SU-DHL-6 (cell line): ENCODE measurements at regions not wholly inside any gene's neighbourhood (a gene's known extent, or its start where the extent isn't known, plus 50 kb on each side); places are given as distances from the start of the nearest gene placed in this dataset.

Experiments used
- H2AFZ ChIP-seq: fragments of 200-600 bp; sonication (generic); 2 replicates; pipeline ENCODE4 v1.6.1; 2014; ENCODE audit warnings: low read depth, mild to moderate bottlenecking, moderate library complexity, mixed read lengths, antibody characterized with exemption, low read length; ENCODE audit not compliant: severe bottlenecking
- H3F3A ChIP-seq: fragments of 200-600 bp; shearing (Covaris generic); 2 replicates; pipeline ENCODE4 v1.6.0; 2016; ENCODE audit warnings: antibody characterized with exemption, mild to moderate bottlenecking; ENCODE audit not compliant: insufficient read depth
- H3K27ac ChIP-seq: fragments of 200-600 bp; sonication (generic); 2 replicates; pipeline ENCODE4 v1.5.1; 2016; ENCODE audit warnings: low read depth, mild to moderate bottlenecking, low read length, moderate library complexity, mixed read lengths
- H3K27me3 ChIP-seq: fragments of 200-600 bp; sonication (generic), shearing (Covaris generic); 2 replicates; pipeline ENCODE4 v1.6.0; 2014; ENCODE audit warnings: mild to moderate bottlenecking, low read length
- H3K36me3 ChIP-seq: fragments of 200-600 bp; sonication (generic); 2 replicates; pipeline ENCODE4 v1.6.1; 2014; ENCODE audit warnings: mild to moderate bottlenecking, low read length, mixed read lengths
- H3K4me2 ChIP-seq: fragments of 300-600, 200-600 bp; shearing (Covaris generic), sonication (generic); 2 replicates; pipeline ENCODE4 v1.6.0; 2014; ENCODE audit warnings: low read length, low read depth, mild to moderate bottlenecking; ENCODE audit not compliant: poor library complexity, severe bottlenecking
- H3K4me3 ChIP-seq: fragments of 200-600 bp; sonication (generic); 2 replicates; pipeline ENCODE4 v1.5.1; 2014; ENCODE audit warnings: antibody characterized with exemption, low read length, mild to moderate bottlenecking, mixed read lengths; ENCODE audit not compliant: insufficient read depth, poor library complexity, severe bottlenecking
- H3K79me2 ChIP-seq: fragments of 200-600 bp; sonication (generic); 2 replicates; pipeline ENCODE4 v1.6.1; 2014; ENCODE audit warnings: mild to moderate bottlenecking, low read length, moderate library complexity; ENCODE audit not compliant: insufficient read depth
- H3K9ac ChIP-seq: fragments of 200-600 bp; sonication (generic); 2 replicates; pipeline ENCODE4 v1.7.0; 2014; ENCODE audit warnings: mild to moderate bottlenecking, low read length
- H3K9me2 ChIP-seq: fragments of 200-600 bp; sonication (generic); replicated peaks from 2 replicates; pipeline ENCODE4 v1.6.1; 2014; ENCODE audit warnings: low read length; ENCODE audit not compliant: insufficient read depth
- H3K9me3 ChIP-seq: fragments of 200-600 bp; sonication (generic); 2 replicates; pipeline ENCODE4 v1.6.1; 2014; ENCODE audit warnings: low read length, mixed read lengths; ENCODE audit not compliant: insufficient read depth
- H4K20me1 ChIP-seq: fragments of 200-600 bp; sonication (generic); 2 replicates; pipeline ENCODE4 v1.6.1; 2014; ENCODE audit warnings: low read depth, mild to moderate bottlenecking, antibody characterized with exemption, low read length, moderate library complexity, mixed read lengths
- CTCF ChIP-seq: fragments of 200-600 bp; sonication (generic); IDR thresholded peaks from one replicate; pipeline ENCODE4 v1.5.1; 2017; ENCODE audit warnings: antibody characterized with exemption, mild to moderate bottlenecking, low read length, moderate library complexity; ENCODE audit not compliant: insufficient read depth, poor library complexity, severe bottlenecking
- EZH2phosphoT487 ChIP-seq: fragments of 200-600 bp; sonication (generic), shearing (Covaris generic); conservative IDR thresholded peaks from 2 replicates; pipeline ENCODE4 v1.6.1; 2018; ENCODE audit warnings: mild to moderate bottlenecking, antibody characterized with exemption, low read length, moderate library complexity, mixed read lengths

GRCh38 chr1:228955691-228956090 is 220.4 kb downstream of the RHOU start:
- Histone ChIP-seq H3K27me3 (no peaks in the 10 kb centered on the region), H3K27ac (no peak overlapping the region), H3K9me3 (no peaks in the 10 kb centered on the region), H3F3A (no peaks in the 10 kb centered on the region), H3K79me2 (no peaks in the 10 kb centered on the region), H2AFZ (no peak overlapping the region), H3K4me2 (no peak overlapping the region), H3K9ac (no peak overlapping the region), H4K20me1 (no peaks in the 10 kb centered on the region), H3K36me3 (no peaks in the 10 kb centered on the region), H3K4me3 (no peak overlapping the region), H3K9me2 (no peaks in the 10 kb centered on the region)
- TF ChIP-seq CTCF = no peak
- no peak for TF ChIP-seq EZH2phosphoT487

GRCh38 chr1:228956864-228957263 is 221.6 kb downstream of the RHOU start:
- Histone ChIP-seq H3K27me3 (no peaks in the 10 kb centered on the region), H3K79me2 (no peaks in the 10 kb centered on the region), H4K20me1 (no peaks in the 10 kb centered on the region), H3K36me3 (no peaks in the 10 kb centered on the region), H3K9ac (no peak overlapping the region), H3K27ac (no peak overlapping the region), H3K9me2 (no peaks in the 10 kb centered on the region), H3F3A (no peaks in the 10 kb centered on the region), H3K9me3 (no peaks in the 10 kb centered on the region), H2AFZ (no peak overlapping the region), H3K4me2 (no peak overlapping the region), H3K4me3 (no peak overlapping the region)
- TF ChIP-seq CTCF = no peak
- no peak for TF ChIP-seq EZH2phosphoT487

- H3K27me3 ChIP-seq = no peaks in the 10 kb centered on the region
- no peaks in the 10 kb centered on the region for H3K9me2 ChIP-seq
- no peaks in the 10 kb centered on the region for H3K79me2 ChIP-seq
- H3F3A ChIP-seq = no peaks in the 10 kb centered on the region
- H2AFZ ChIP-seq = no peak overlapping the region
- no peak overlapping the region for H3K4me2 ChIP-seq
- H3K9me3 ChIP-seq = no peaks in the 10 kb centered on the region
- H4K20me1 ChIP-seq = no peaks in the 10 kb centered on the region
- no peak overlapping the region for H3K27ac ChIP-seq
- TF ChIP-seq EZH2phosphoT487 = no peak
- TF ChIP-seq CTCF = no peak
- no peak overlapping the region for H3K9ac ChIP-seq
- H3K36me3 ChIP-seq = no peaks in the 10 kb centered on the region
- no peak overlapping the region for H3K4me3 ChIP-seq
These were observed 222.3 kb downstream of the RHOU start for GRCh38 chr1:228957535-228957934.
